ENCODE measurements at regions not wholly inside any gene's neighbourhood (a gene's known extent, or its start where the extent isn't known, plus 50 kb on each side); places are given as distances from the start of the nearest gene placed in this dataset.

- TF ChIP-seq USF2 (IDR thresholded peaks at IDR 0.05): no peak
- TF ChIP-seq REST (IDR thresholded peaks at IDR 0.05): no peak
- TF ChIP-seq EP300 (IDR thresholded peaks at IDR 0.05): no peak
- TF ChIP-seq CTCF (IDR thresholded peaks at IDR 0.05): no peak
- no peak for TF ChIP-seq EHF (CRISPR knock-in tag; IDR thresholded peaks at IDR 0.05)
These were observed 75.5 kb upstream of the BARX2 start for GRCh38 chr11:129300099-129300498.
